Smooth muscle cell of the brain vasculature (primary cell): ENCODE measurements at regions not wholly inside any gene's neighbourhood (a gene's known extent, or its start where the extent isn't known, plus 50 kb on each side); places are given as distances from the start of the nearest gene placed in this dataset.

Source experiments
- DNase-seq: peaks from one replicate; pipeline ENCODE4 v3.0.0-alpha.2; 2012; ENCODE audit warnings: low read depth, low spot score

DNA sequence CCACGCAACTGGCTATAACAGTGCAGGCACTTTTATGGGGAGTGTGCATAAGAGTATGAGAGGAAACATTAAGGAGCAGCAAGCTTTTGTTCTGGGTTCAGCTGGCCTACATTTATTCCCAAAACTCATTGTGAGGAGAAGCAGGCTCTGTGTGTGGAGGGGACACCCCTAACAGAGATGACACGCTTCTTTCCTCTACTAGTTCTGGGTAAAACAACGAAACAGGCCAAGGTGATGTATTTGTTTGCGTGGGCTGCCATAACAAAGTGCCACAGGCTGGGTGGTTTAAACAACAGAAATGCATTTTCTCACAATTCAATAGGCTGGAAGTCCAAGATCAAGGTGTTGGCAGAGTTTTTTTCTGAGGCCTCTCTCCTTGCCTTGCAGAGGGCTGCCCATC lies 488.6 kb downstream of the MID1IP1 start:
- DNase-seq = no peak

DNA sequence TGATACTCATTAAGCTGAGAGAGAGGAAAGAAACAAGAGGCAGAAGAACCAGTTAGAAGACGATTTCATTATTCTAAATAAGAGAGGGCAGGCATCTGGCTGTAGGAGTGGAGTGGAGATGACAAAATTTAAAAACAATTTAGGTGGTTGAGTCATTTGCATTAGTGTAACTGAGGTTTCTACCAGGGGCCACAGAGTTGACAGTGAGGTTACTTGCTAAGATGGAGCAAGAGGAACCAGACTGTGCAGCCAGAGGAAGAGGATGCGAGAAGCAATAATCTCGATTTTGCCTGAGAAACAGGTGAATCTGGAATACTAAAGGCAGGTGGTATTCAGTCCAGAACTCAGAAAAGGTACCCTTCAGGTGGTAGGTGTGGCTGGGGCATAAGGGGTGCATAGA lies 491.9 kb downstream of the MID1IP1 start:
- DNase-seq = no peak

DNA sequence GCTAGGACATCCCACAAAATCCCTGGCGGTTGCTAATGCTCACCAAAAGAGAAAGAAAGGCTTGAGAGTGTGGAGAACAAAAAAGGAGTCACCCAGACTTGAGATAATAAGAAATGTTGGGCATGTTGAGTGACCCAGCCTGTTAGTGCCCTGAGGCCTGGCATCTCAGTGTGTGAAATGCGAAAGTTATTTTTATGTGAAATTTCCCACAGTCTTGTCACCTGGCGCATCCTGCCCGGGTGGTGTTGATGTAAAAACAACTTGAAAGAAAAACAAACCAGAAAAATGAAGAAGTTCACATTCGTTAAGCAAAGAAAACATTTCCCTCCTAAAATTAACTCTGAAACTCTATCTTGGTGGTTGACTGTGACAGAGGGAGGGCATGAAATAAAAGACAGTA lies 495.2 kb downstream of the MID1IP1 start:
- no peak for DNase-seq

DNA sequence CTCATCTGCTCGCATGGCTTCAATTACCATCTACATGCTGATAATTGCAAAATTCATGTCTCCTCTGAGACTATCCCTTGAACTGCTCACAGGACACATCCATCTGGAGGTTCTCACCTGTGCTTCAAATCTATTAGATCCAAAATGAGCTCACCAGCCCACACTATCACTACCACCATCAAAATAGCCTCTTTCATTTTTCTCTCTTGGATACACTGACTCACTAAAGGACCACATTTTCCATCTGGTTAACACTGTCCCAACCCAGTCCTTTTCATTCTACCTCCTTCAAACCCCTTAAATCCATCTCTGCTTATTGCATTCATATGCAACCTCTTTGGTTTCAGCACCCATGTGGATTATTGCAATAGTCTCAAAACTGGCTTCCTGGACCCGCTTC lies 497.6 kb downstream of the MID1IP1 start:
- DNase-seq = no peak

DNA sequence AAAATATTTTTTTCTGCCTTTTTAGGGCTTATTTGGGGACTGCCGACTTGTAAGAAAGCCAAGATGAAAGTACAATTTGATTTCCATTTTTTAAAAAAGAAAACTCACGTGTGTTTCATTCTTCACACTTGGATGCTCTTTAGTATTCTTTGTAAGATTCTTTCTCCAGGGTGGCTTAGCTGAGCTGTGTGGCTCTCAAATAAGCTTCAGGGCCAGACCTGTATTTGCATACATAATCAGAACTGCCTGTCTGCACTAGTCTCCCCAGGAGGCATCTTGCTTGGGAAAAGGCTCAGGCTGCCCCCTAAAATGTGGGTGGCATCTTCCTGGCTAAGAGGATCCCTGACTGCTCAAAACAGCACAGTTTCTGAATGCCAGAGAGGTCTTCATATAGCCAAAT lies 498.4 kb downstream of the MID1IP1 start:
- DNase-seq = no peak

DNA sequence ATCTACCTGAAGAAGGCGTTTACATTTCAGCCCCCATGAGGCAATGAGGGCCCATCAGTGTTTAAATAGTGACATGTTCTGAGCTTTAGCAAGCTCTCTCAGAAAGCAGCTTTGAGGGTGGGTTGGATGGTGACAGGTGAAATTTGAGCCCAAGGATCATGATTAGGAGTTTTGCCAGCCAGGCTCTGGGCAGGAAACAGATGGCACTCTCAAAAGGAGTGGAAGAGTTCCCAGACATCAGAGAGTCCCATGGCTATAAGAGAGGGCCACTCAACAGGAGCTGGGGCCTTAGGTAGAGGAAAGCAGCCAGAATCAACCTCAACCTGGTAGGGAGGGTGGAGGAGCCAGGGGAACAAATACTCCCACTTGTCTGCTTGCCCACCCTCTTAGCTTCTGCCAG lies 499.8 kb downstream of the MID1IP1 start:
- no peak for DNase-seq

DNA sequence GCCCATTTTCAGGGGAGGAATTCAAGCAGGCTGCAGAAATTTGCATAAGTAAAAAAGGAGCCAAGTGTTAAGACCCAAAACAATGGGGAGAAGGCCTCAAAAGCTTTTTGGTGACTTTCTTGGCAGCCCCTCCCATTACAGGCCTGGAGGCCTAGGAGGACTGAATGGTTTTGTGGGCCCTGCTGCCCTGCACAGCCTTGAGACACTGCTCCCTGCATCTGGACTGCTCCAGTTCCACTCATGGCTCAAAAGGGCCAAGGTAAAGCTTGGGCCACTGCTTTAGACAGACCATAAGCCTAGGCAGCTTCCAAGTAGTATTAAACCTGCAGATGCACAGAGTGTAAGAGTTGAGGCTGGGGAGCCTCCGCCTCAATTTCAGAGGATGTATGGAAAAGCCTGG lies 501.6 kb downstream of the MID1IP1 start:
- no peak for DNase-seq

DNA sequence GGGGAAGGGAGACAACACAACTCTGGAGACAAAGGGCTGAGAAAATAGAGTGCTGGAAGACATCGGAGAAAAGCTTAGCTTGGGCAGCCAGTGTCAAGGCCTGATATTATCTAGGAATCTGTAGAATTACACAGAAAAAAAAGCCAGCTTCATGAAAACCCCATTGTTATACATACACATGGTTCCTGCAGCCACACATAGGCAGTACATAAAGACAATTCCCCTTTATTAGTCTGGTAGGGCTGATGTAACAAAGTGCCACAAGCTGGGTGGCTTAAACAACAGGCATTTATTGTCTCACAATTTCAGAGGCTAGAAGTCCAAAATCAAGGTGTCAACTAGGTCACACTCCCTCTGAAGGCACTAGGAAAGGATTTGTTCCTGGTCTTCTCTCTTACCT lies 503.5 kb downstream of the MID1IP1 start:
- no peak for DNase-seq

DNA sequence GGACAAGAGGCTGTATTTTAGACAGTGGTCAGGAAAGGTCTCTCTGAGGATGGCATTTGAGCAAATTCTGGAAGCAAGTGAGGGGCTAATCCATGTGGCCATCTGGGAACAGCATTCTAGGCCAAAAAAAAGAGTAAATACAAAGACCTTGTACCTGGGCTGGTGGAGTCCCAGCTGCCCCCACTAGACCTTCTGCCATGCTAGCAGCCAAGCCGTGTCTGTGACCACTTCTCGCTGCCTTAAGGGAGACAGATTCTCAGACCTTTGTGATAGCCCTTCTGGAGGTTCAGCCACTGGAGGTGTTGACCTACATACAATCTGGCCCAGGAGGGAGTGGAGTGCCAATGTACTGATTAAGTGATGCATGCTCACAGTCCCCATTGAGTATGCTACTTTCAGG lies 506.2 kb downstream of the MID1IP1 start:
- no peak for DNase-seq

DNA sequence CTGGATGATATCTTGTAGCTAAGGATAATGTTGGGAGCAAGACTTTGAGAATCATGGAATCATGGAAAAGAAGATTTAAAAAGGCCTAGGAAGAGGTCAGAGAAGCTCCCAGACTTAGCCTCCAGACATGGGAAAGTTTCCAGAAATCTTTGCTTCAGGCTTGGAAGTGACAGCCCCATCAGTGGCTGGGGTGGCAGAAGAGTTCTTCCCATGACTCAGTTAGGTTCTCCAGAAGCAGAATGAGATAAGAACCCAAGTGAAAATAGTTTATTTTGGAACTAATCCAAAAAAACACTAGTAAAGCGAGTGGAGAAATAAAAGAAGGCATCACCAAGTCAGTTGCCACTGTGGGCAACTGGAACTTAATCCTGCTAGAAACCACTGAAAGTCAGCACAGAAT lies 506.9 kb downstream of the MID1IP1 start:
- DNase-seq = no peak

DNA sequence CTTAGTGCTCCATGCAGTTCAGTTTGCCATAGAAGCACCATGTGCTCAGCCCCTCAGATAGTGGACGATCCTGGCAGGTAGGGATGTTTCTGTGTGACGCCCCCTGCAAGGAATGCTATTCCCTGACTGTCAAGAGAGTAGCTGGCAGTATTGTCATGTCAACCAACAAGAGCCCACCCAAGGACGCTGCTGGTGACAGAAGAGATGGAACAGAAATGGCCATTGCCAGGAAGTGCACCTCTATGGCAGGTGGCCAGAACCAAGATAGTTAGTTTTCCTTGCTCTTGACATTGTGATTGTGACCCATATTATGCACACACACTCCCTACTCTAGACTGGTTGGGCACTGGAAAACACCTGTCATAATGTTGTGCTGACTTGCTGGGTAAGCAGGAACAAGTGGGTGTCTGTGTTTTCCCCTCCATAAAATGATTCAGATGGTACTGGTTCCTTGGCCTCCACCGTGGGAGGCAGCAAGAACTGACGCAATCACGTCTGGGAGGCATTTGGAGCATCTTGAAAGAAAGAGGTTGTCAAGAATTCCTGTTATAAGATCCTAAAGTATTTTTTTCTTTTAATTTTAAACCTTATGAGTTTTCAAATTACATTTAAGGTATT lies 507.9 kb downstream of the MID1IP1 start:
- no peak for DNase-seq

DNA sequence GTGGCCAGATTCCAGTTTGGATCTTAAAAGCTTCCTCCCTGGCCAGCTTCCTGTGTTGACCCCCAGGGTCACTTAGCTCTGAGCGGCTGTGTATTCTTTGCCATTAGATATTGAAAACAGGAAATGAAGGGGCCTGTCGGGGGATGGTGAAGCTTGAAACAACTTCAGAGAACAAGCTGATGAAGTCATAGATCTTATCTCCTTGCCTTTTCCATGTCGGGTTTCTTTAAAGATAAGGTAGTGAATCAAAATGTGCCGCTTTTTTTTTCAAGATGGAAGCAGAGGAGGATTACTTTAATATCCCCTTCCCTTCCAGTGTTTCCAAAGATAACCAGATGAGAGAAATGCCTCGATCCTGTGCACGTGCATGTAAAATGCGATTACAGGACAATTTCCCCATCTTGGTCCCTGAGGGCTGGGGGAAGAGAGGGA lies 508.5 kb downstream of the MID1IP1 start:
- no peak for DNase-seq

DNA sequence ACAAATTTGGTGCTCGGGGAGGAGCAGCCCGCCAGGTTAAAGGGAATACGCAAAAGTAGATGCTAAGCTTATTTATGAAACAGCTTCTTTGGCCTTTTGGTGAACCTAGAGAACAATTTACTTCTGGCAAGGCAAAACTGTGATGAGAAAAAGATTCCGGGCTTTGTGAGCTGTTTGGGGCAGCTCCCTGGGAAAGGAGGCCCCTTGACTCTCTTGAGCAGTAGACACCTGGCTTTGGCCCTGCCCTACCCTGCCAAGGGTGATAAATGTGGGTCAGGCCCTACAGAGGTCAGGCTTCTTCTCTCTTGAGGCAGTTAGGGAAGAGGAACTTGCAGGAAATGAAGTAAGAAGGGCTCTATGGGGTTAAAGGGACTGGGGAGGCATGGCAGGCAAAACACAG lies 509.6 kb downstream of the MID1IP1 start:
- no peak for DNase-seq

DNA sequence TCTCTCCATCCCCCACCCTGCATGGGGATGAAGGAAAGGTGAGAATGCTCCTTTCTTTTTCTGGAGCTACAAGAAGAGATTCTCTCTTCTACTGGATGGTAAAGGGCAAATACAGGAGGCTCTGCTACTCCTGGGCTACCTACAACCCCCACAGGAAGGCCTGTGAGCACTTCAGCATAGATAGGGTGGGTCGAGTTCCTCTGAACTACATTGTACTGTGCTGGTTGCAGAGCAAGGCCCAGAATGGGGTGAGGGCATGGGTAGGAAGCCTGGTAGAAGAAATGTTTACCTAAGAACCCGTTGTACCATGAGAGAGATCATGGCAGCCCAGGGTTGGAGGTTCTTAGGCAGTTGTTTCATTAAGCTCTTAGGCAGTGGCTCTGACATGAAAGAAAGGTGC lies 510.4 kb downstream of the MID1IP1 start:
- no peak for DNase-seq

DNA sequence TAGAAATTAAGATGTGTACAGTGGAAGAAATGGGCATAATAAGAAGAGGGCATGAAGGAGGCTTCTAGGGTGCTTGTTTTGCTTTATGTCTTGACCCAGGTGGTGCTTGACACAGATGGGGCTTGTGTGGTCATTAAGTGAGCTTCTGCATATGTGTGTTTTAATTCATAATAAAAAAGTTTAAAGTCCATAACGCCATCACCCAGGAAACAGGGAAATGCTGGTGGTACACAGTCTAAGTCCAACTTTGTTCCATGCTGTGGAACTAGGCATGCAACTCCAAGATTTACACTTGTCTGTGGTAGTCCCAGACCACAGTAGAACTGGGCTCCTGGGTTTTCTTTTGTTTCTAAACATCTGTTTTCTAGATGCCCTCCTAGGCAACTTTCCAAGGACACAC lies 511.9 kb downstream of the MID1IP1 start:
- no peak for DNase-seq

DNA sequence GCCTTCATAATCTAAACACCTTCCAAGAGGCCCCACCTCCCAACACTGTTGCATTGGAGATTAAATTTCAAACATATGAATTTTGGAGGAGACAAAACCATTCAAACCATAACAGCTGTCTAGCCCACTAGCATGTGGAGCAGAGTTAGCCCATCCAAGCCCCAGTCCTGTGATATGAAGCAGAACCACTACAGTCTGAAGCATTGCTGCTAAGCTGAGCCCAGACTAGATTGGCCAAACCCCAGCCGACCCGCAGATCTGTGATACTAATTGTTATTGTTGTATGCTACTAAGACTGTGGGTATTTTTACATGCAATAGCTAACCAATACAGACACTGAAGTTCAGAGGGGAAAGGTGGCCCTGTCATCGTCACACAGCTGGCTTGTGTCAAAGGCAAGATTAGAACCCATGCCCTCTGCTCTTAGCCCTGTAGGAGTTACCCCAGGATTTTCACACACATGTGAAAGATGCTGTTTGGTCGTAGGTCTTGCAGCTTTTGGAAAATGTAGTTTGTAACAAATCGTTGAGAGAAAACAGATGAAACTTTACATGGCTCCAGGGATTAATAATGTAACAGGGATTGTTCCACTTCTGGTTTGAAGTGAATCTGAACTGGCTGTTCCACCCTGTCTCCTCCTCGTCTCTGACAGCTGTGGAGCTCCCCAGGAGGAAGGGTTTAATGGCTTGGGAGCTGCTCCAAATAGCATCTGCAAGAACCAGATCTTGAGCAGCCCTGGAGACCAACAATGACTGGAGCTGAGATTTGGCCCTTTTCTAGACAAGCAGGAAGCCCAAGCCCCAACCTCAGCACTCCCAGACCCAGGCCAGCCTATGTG lies 517.5 kb downstream of the MID1IP1 start:
- DNase-seq = no peak

DNA sequence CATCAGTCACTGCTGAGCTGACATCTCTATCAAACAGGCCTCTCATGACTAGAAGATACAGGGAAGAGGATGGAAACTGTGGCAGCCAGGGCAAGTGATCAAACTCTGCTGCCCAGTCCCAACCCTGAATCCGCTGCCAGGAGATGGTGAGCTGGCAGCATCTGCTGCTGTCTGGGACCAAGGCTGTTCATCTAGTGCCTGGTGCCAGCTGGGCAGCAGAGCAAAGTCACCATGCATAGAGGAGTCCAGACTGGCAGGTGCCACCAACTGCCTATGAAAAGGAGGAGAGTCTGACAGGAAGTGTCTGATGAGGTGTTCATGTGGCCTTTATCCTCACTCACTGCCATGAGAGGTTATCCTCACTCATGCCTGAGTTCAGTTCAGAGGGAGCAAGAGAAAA lies 518.9 kb downstream of the MID1IP1 start:
- DNase-seq = no peak

DNA sequence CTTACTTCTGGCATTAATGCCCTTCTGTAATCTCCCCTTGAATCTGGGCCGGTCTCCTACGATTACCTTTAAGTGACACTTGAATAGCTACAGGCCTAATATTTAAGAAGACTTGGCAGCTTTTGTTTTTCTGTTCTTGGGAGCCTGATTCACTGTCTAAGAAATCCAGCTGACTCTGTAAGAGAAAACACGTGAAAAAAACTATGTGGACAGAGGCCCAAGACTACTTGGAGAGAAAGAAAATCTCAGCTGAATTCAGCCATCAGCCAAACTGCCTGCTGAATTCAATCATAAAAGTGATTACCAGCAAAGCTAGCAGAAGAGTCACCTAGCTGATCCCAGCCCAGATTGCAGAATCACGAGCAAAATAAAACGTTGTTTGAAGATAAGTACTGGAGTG lies 521.2 kb downstream of the MID1IP1 start:
- DNase-seq = no peak

DNA sequence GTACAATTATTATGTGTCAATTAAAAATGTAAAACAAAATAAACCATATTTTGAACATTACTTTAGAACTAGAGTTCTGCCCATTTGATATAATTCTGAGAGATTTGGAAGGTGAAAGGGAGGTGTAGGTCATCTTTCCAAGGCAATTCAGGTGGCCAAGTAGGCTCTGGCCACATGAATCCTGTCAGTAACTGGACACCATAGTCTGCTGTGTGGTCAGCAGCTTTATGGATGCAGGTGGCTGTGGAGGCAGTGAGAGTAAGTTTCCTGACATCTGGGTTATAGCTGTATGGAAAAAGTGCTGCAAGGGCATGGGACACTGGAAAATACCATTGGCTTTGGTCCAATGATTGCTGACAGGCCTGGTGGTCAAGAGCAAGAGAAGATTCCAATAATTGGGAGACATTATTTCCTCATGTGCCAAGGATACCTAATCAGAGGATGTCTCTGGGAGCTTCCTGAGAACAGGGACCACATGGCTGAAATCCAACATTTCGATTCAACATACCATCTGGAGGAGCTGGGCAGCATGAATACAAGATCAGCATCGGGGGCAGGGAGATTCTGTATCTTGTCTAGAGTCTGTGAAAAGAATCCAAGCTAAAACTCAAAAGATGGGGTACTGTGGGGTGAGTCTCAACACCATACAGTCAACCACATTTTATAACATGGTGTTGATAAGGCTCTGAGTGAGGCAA lies 523.1 kb downstream of the MID1IP1 start:
- no peak for DNase-seq

DNA sequence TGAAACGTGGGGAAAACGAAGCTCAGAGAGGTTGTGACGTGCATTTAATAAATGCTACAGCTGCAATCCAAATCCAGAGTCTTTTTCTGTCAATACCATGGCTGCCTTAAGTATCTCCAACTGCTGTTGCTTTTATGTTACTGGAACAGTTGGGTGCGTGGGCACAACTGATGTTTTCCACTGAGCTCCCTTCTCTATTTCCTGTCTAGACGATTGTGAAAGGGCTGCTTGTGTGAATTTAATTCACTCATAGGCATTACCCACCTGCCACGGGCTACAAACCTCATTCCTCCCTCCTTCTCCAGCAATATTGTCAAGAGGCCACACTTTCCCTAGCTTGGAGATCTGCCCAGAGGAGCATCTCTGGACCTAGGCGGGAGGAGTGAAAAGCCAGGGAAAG lies 526.0 kb downstream of the MID1IP1 start:
- no peak for DNase-seq

DNA sequence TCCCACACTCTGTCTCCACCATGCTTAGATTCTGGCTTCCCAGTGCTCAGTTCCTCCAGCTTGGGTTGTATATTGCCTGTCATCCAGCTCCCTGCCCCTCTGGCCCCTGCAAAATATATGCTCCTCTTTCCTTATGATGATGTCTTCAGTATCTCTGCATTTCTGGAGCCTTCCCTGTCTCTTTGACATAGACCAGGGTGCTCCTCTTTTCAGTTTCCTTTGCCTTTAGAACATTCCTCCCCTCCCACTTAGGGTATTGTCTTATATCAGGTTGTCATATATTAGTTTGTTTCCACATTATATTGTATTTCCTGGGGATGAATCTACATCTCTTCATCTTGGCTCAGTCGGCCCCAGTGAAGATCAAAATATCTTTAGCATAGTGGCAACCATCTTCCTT lies 526.4 kb downstream of the MID1IP1 start:
- no peak for DNase-seq

DNA sequence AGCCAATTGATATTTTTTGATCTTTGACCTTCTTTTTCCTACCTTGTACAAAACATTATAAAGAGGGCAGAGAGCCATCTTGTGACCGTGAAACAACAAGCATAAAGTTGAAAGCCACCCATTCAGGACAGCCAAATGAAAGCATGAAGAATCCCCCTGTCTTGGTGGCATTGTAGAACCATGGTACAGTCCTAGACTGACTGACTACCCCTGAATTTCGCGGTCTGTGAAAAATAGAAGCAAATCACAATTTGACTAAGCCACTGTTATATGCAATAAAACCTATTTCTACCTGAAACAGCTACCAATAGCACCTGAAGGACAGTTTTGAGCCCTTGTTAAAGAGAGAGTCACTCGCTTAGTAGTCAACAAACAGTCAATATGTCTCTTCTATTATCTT lies 527.4 kb downstream of the MID1IP1 start:
- no peak for DNase-seq
